ENCODE measurements at regions not wholly inside any gene's neighbourhood (a gene's known extent, or its start where the extent isn't known, plus 50 kb on each side); places are given as distances from the start of the nearest gene placed in this dataset.

- no peak for DNase-seq
Observed at GRCh38 chr2:162932416-162932815, 93.8 kb upstream of the KCNH7 start.

- no peak for DNase-seq
Observed at GRCh38 chr2:162929571-162929970, 91.0 kb upstream of the KCNH7 start.

- no peak for DNase-seq
Observed at GRCh38 chr2:162928356-162928755, 89.8 kb upstream of the KCNH7 start.

GRCh38 chr2:162926907-162927306 lies 88.3 kb upstream of the KCNH7 start:
- no peak for DNase-seq

GRCh38 chr2:162926501-162926900 lies 87.9 kb upstream of the KCNH7 start:
- no peak for DNase-seq

- no peak for DNase-seq
Observed at GRCh38 chr2:162925595-162925994, 87.0 kb upstream of the KCNH7 start.

GRCh38 chr2:162919111-162919510 lies 80.5 kb upstream of the KCNH7 start:
- no peak for DNase-seq

- DNase-seq = no peak
Observed at GRCh38 chr2:162917626-162918025, 79.1 kb upstream of the KCNH7 start.

GRCh38 chr2:162916286-162916801 lies 77.8 kb upstream of the KCNH7 start:
- DNase-seq = no peak

- no peak for DNase-seq
Observed at GRCh38 chr2:162915858-162916257, 77.3 kb upstream of the KCNH7 start.

- no peak for DNase-seq
Observed at GRCh38 chr2:162914161-162914560, 75.6 kb upstream of the KCNH7 start.

- no peak for DNase-seq
Observed at GRCh38 chr2:162912787-162913186, 74.2 kb upstream of the KCNH7 start.

GRCh38 chr2:162908567-162908966 lies 70.0 kb upstream of the KCNH7 start:
- DNase-seq = no peak

GRCh38 chr2:162890690-162891311 lies 52.2 kb upstream of the KCNH7 start:
- DNase-seq = no peak

- no peak for DNase-seq
Observed at GRCh38 chr2:162888652-162889051, 50.1 kb upstream of the KCNH7 start.

Data from NCI-H187 (cell line).